ENCODE measurements at regions not wholly inside any gene's neighbourhood (a gene's known extent, or its start where the extent isn't known, plus 50 kb on each side); places are given as distances from the start of the nearest gene placed in this dataset.
A peak's percentile ranks its signal among the peaks of the same experiment; 100 is the strongest.

DNA sequence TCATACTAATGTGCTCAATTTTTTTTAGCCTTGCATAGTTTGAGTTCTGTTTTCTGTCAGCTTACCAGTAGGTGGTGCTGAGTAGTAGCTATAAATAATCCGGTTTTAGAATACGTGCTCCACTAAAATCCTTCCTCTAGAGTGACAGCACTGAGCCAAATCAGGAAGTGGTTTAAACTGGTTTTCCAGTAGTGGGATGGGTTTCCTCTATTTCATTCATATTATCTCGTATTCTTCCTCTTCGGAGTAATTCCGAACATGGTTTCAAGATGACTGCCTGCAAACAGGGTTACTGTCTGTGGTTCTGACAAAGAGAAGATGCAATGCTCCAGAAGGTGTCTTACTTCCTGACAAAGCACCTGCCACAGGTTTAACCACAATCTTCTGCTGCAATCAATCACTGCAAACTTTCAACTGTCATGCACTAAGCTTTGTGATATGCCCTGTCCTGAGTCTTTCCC lies 496.9 kb upstream of the VRK2 start:
- intact Hi-C loops (cut with DNase I), result no loop called here
- 43% methylated on average over 5 of the region's 5 CpGs for WGBS (ENCODE audit: insufficient coverage, low coverage, low lambda C conversion rate, missing lambda C conversion rate)
- TF ChIP-seq POLR2A (IDR thresholded peaks at IDR 0.05), result no peak
- TF ChIP-seq, protein P1, sequence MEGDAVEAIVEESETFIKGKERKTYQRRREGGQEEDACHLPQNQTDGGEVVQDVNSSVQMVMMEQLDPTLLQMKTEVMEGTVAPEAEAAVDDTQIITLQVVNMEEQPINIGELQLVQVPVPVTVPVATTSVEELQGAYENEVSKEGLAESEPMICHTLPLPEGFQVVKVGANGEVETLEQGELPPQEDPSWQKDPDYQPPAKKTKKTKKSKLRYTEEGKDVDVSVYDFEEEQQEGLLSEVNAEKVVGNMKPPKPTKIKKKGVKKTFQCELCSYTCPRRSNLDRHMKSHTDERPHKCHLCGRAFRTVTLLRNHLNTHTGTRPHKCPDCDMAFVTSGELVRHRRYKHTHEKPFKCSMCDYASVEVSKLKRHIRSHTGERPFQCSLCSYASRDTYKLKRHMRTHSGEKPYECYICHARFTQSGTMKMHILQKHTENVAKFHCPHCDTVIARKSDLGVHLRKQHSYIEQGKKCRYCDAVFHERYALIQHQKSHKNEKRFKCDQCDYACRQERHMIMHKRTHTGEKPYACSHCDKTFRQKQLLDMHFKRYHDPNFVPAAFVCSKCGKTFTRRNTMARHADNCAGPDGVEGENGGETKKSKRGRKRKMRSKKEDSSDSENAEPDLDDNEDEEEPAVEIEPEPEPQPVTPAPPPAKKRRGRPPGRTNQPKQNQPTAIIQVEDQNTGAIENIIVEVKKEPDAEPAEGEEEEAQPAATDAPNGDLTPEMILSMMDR (IDR thresholded peaks at IDR 0.05), result peak in 3 of 4 donors; percentile 16 to 43 (median 33)
- Histone ChIP-seq H3K27me3 (no peaks in the 10 kb centered on the region), H3K4me1 (peaks cover 0 to 2% (median 0%) of the 10 kb centered on the region in 4 donors), H3K9me3 (no peaks in the 10 kb centered on the region), H3K27ac (no peak overlapping the region), H3K36me3 (no peaks in the 10 kb centered on the region), H3K4me3 (no peak overlapping the region)
- peak in 2 of 4 donors; percentile 55 to 80 for ATAC-seq
- no peak for DNase-seq

DNA sequence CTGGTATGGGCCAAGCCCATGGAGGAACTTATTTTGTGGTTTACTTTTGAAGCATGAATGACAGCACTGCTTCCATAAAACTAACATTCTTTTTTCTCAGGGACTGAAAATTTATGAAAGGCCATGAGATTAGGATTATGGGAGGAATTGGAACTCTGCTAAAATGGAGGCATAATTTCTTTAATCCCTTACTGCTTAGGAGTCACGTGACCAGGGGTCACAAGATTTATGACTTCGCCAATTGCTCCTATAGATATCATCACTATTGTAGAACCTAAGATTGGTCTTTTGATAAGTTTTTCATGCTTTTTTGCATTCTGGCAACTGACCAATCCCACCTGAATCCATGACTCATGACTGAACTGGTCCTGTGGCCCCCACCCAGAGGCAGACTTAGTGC lies 495.7 kb upstream of the VRK2 start:
- intact Hi-C loops (cut with DNase I), result no loop called here
- WGBS (ENCODE audit: insufficient coverage, low coverage, low lambda C conversion rate, missing lambda C conversion rate), result 13% methylated on average over 2 of the region's 2 CpGs
- Histone ChIP-seq H3K27ac (no peak overlapping the region), H3K4me1 (peaks cover 0 to 4% (median 0%) of the 10 kb centered on the region in 4 donors), H3K27me3 (no peaks in the 10 kb centered on the region), H3K36me3 (no peaks in the 10 kb centered on the region), H3K9me3 (no peaks in the 10 kb centered on the region), H3K4me3 (no peak overlapping the region)
- no peak for DNase-seq
- TF ChIP-seq, protein P1 (IDR thresholded peaks at IDR 0.05), result no peak
- no peak for TF ChIP-seq POLR2A (IDR thresholded peaks at IDR 0.05)
- no peak for ATAC-seq

DNA sequence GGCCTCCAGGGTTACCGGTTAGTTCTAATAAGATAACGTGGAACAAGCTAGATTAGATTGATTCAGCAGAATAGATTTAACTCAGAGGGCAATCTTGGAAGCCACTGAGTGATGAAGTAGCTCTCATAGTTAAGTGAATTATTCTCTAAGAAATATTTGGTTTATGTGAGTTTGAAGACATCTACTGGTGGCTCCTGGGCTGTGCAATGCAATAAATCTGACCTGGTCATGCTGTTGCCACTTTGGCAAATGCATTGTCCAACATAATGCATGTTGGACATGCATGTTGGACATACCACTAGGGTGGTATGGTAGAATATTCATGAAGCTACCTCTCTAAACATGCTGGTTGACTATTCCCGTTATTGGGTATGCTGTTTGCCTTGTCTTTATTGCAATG lies 493.7 kb upstream of the VRK2 start:
- no peaks in the 10 kb centered on the region for H3K27me3 ChIP-seq
- TF ChIP-seq, protein P1 (IDR thresholded peaks at IDR 0.05), result peak in 2 of 4 donors; percentile 7 to 17
- no peak for TF ChIP-seq POLR2A (IDR thresholded peaks at IDR 0.05)
- ATAC-seq (no peak), DNase-seq (no peak)
- no peaks in the 10 kb centered on the region for H3K36me3 ChIP-seq
- 89% methylated on average over 3 of the region's 3 CpGs for WGBS (ENCODE audit: insufficient coverage, low coverage, low lambda C conversion rate, missing lambda C conversion rate)
- H3K4me1 ChIP-seq, result peaks cover 0 to 4% (median 0%) of the 10 kb centered on the region in 4 donors
- H3K27ac ChIP-seq, result no peak overlapping the region
- intact Hi-C loops (cut with DNase I), result no loop called here
- no peak overlapping the region for H3K4me3 ChIP-seq
- no peaks in the 10 kb centered on the region for H3K9me3 ChIP-seq

DNA sequence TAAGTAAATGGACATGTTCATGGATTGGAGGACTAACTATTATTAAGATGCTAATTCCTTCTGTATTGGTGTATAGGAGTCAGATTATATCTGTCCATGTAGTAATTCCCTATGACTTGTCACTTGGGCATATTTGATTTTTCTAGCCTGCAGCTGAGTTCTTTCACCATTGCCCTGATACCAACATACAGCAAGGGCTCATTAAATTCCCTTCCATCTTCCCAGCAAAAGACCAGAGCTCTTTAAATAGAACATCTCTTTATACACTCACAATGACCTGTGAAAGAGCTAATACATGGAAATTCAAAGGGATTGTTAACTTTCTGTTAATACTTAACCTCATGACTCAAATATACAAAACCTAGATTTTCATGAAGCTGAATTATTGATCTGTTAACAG lies 492.3 kb upstream of the VRK2 start:
- H3K4me3 ChIP-seq, result no peak overlapping the region
- H3K4me1 ChIP-seq, result peaks cover 0 to 4% (median 0%) of the 10 kb centered on the region in 4 donors
- TF ChIP-seq, protein P1 (IDR thresholded peaks at IDR 0.05), result no peak
- no peak for TF ChIP-seq POLR2A (IDR thresholded peaks at IDR 0.05)
- H3K27ac ChIP-seq, result no peak overlapping the region
- intact Hi-C loops (cut with DNase I), result no loop called here
- no peaks in the 10 kb centered on the region for H3K36me3 ChIP-seq
- no peaks in the 10 kb centered on the region for H3K27me3 ChIP-seq
- no peaks in the 10 kb centered on the region for H3K9me3 ChIP-seq
- ATAC-seq (peak in 3 of 4 donors; percentile 36 to 90 (median 40)), DNase-seq (no peak)

DNA sequence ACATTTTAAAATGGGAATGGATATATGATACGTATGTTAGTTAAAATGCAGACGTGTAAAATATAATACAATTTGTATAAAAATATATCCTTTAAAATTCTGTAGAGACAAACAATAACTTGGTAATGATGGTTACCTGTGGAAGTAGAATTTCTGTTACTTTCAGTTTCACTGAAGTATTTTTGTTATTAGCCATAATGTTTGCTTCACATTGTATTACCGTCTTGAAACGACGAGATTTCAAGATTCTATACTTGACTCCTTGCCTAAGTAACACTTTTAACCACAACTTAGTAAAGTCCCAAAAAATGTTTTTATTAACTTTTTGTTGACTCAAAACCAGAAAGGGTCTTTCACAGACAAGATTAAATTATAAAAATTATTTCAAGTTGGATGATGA lies 488.3 kb upstream of the VRK2 start:
- Histone ChIP-seq H3K4me3 (no peak overlapping the region), H3K9me3 (no peaks in the 10 kb centered on the region), H3K36me3 (no peaks in the 10 kb centered on the region), H3K27me3 (no peaks in the 10 kb centered on the region), H3K27ac (no peak overlapping the region), H3K4me1 (peaks cover 0 to 4% (median 0%) of the 10 kb centered on the region in 4 donors)
- 77% methylated on average over 5 of the region's 5 CpGs for WGBS (ENCODE audit: insufficient coverage, low coverage, low lambda C conversion rate, missing lambda C conversion rate)
- no peak for DNase-seq
- TF ChIP-seq POLR2A (IDR thresholded peaks at IDR 0.05), result no peak
- TF ChIP-seq, protein P1 (IDR thresholded peaks at IDR 0.05), result no peak
- ATAC-seq, result no peak
- intact Hi-C loops (cut with DNase I), result no loop called here
